ENCODE measurements at regions not wholly inside any gene's neighbourhood (a gene's known extent, or its start where the extent isn't known, plus 50 kb on each side); places are given as distances from the start of the nearest gene placed in this dataset.

DNA sequence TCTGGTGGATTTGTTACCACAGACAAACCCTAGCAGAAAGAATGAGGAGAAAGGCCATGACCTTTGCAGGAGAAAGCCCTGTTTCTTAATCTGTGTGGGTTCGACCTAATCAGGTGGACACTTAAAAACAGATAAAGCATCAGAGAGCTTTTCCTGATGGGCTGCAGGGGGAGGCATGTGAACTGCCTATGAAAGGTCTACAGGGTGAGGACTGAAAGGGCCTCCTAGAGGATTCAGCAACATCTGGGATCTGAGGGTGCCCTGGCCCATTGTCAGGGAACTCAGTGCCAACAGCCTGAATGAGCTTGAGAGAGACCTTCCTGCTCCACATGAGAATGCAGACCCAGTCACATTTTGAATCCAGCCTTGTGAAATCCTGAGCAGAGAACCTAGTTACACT is 178.8 kb upstream of the DDHD1 start:
- no peak overlapping the region for H3K9ac ChIP-seq
- no peaks in the 10 kb centered on the region for H3K36me3 ChIP-seq (ENCODE audit: control insufficient read depth, insufficient read depth, low read length)
- H3K27me3 ChIP-seq (ENCODE audit: control insufficient read depth, insufficient read depth, low read length), result no peaks in the 10 kb centered on the region
- TF ChIP-seq, protein P1, sequence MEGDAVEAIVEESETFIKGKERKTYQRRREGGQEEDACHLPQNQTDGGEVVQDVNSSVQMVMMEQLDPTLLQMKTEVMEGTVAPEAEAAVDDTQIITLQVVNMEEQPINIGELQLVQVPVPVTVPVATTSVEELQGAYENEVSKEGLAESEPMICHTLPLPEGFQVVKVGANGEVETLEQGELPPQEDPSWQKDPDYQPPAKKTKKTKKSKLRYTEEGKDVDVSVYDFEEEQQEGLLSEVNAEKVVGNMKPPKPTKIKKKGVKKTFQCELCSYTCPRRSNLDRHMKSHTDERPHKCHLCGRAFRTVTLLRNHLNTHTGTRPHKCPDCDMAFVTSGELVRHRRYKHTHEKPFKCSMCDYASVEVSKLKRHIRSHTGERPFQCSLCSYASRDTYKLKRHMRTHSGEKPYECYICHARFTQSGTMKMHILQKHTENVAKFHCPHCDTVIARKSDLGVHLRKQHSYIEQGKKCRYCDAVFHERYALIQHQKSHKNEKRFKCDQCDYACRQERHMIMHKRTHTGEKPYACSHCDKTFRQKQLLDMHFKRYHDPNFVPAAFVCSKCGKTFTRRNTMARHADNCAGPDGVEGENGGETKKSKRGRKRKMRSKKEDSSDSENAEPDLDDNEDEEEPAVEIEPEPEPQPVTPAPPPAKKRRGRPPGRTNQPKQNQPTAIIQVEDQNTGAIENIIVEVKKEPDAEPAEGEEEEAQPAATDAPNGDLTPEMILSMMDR (IDR thresholded peaks at IDR 0.05), result no peak
- no peak overlapping the region for H2AFZ ChIP-seq
- H3K4me3 ChIP-seq (ENCODE audit: low read depth, low read length), result no peak overlapping the region
- no peak overlapping the region for H3K27ac ChIP-seq
- no peaks in the 10 kb centered on the region for H3K4me1 ChIP-seq
- H3K79me2 ChIP-seq, result no peaks in the 10 kb centered on the region
- no peak overlapping the region for H3K4me2 ChIP-seq (ENCODE audit: low read length)
- H3K9me3 ChIP-seq (ENCODE audit: control insufficient read depth, low read length), result no peaks in the 10 kb centered on the region

DNA sequence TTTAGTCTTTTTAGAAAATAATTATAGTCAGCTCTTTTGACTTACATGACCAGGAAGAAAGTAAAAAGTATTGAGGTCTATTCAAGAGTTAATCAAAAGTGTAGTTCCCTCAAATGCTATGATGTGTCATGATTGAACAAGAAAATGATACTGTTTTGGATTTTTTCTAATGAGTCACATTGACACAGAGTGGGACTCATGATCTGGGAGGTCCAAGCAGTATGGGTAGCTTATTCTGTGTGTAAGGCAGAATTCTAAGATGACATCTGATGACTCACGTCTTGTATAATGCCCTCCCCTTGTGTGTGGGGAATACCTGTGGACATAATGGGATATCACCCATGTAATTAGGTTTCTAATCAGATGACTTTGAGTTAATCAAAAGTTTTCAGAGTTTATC is 178.1 kb upstream of the DDHD1 start:
- no peak overlapping the region for H2AFZ ChIP-seq
- no peaks in the 10 kb centered on the region for H3K27me3 ChIP-seq (ENCODE audit: control insufficient read depth, insufficient read depth, low read length)
- no peak overlapping the region for H3K9ac ChIP-seq
- no peaks in the 10 kb centered on the region for H3K4me1 ChIP-seq
- TF ChIP-seq, protein P1 (IDR thresholded peaks at IDR 0.05), result no peak
- no peak overlapping the region for H3K4me2 ChIP-seq (ENCODE audit: low read length)
- no peaks in the 10 kb centered on the region for H3K9me3 ChIP-seq (ENCODE audit: control insufficient read depth, low read length)
- H3K4me3 ChIP-seq (ENCODE audit: low read depth, low read length), result no peak overlapping the region
- no peaks in the 10 kb centered on the region for H3K36me3 ChIP-seq (ENCODE audit: control insufficient read depth, insufficient read depth, low read length)
- H3K27ac ChIP-seq, result no peak overlapping the region
- H3K79me2 ChIP-seq, result no peaks in the 10 kb centered on the region

DNA sequence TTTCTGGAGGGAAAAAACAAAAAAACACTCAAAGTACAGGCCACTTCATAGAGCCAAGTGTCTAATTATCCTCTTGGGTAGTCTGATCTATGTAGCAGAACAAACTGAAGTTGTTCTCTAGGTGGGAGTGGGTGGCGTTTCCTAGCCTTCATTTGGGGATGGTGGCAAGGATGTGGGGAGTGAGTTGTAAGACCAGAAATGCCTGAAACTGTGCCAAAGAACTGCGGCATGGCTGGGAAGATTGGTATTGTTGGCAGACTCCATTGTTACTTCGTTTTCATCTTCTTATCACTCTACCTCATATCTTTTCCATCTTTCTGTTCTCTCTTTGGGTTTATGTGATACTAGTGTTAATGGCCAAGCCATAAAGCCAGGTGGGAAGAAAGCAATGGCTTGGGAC is 177.3 kb upstream of the DDHD1 start:
- Histone ChIP-seq H3K4me3 (ENCODE audit: low read depth, low read length) (no peak overlapping the region), H3K9me3 (ENCODE audit: control insufficient read depth, low read length) (no peaks in the 10 kb centered on the region), H3K9ac (no peak overlapping the region), H3K4me1 (no peaks in the 10 kb centered on the region), H3K79me2 (no peaks in the 10 kb centered on the region), H3K27me3 (ENCODE audit: control insufficient read depth, insufficient read depth, low read length) (no peaks in the 10 kb centered on the region), H3K4me2 (ENCODE audit: low read length) (no peak overlapping the region), H3K36me3 (ENCODE audit: control insufficient read depth, insufficient read depth, low read length) (no peaks in the 10 kb centered on the region), H2AFZ (no peak overlapping the region), H3K27ac (no peak overlapping the region)
- TF ChIP-seq, protein P1 (IDR thresholded peaks at IDR 0.05), result no peak

DNA sequence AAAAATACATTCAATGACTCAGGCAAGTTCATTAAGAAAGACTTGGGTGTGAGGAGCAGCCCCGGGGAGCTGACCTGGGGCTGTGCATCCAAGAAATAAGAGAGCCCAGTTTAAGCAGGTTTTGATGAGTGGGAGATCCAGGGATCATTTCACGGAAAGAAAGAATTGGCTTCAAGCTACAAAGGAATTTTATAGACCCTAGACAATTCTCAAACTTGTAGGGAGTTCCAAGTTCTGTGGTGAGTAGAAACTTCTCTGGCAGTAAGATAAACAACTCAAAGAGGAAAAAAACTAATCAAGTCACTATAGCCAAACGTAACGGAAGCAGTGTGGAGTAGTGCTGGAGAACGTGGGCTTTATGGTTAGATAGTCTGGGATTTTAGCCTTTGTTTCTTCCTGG is 175.7 kb upstream of the DDHD1 start:
- Histone ChIP-seq H3K4me1 (no peaks in the 10 kb centered on the region), H2AFZ (no peak overlapping the region), H3K27me3 (ENCODE audit: control insufficient read depth, insufficient read depth, low read length) (no peaks in the 10 kb centered on the region), H3K4me3 (ENCODE audit: low read depth, low read length) (no peak overlapping the region), H3K27ac (no peak overlapping the region), H3K9ac (no peak overlapping the region), H3K79me2 (no peaks in the 10 kb centered on the region), H3K9me3 (ENCODE audit: control insufficient read depth, low read length) (no peaks in the 10 kb centered on the region), H3K36me3 (ENCODE audit: control insufficient read depth, insufficient read depth, low read length) (no peaks in the 10 kb centered on the region), H3K4me2 (ENCODE audit: low read length) (no peak overlapping the region)
- TF ChIP-seq, protein P1 (IDR thresholded peaks at IDR 0.05), result no peak

DNA sequence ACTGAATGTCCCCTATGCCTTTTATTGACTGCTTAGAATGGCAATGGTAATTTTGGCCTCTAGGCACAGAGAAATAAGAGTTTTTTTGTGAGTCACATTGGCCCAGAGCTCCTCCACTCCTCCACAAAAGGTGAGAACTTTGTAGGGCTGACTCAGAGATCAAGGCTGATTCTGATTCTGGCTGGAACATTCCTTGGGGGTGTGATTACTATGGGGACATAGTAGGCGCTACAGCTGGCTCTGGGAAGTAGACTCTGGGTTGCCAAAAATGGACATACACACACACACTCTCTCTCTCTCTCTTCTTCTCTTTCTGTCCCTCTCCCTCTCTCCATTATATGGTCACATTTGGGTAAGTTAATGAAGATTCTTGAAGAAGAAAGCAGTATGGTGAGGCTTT is 174.6 kb upstream of the DDHD1 start:
- Histone ChIP-seq H3K4me3 (ENCODE audit: low read depth, low read length) (no peak overlapping the region), H3K27me3 (ENCODE audit: control insufficient read depth, insufficient read depth, low read length) (no peaks in the 10 kb centered on the region), H3K4me2 (ENCODE audit: low read length) (no peak overlapping the region), H3K27ac (no peak overlapping the region), H3K79me2 (no peaks in the 10 kb centered on the region), H3K36me3 (ENCODE audit: control insufficient read depth, insufficient read depth, low read length) (no peaks in the 10 kb centered on the region), H2AFZ (no peak overlapping the region), H3K4me1 (no peaks in the 10 kb centered on the region), H3K9me3 (ENCODE audit: control insufficient read depth, low read length) (no peaks in the 10 kb centered on the region), H3K9ac (no peak overlapping the region)
- TF ChIP-seq, protein P1 (IDR thresholded peaks at IDR 0.05), result no peak
